GM12878 (cell line): ENCODE measurements at regions not wholly inside any gene's neighbourhood (a gene's known extent, or its start where the extent isn't known, plus 50 kb on each side); places are given as distances from the start of the nearest gene placed in this dataset.

Experiments used
- ATAC-seq: fragments of 200-7000 bp; cut with Tn5 transposase; 3 replicates; pipeline ENCODE4 v1.9.1; 2020; ENCODE audit warnings: mild to moderate bottlenecking, moderate library complexity
- BruUV-seq: library from RNA; stranded (reverse); fragments of 400-500 nt; replicated peaks from 2 replicates; lab custom pipeline; 2021; lab: Mats Ljungman, UMichigan
- CTCF ChIA-PET: fragments of 300-600 bp; sonication (Branson Sonifier 250); formaldehyde crosslinking; extraction: SDS; loops from one replicate; lab custom pipeline; 2021; ENCODE audit warnings: inconsistent platforms; lab: Yijun Ruan, JAX
- POLR2A ChIA-PET: fragments of 350-600 bp; formaldehyde crosslinking; extraction: SDS; loops from one replicate; lab custom pipeline; 2021; ENCODE audit warnings: inconsistent platforms; lab: Charles Lee
- RAD21 ChIA-PET: fragments of 300-600 bp; sonication (Branson Sonifier 250); formaldehyde crosslinking; loops from one replicate; lab custom pipeline; 2023; ENCODE audit warnings: antibody characterized with exemption; ENCODE audit not compliant: unreplicated experiment; lab: Charles Lee
- SMC1A ChIA-PET: fragments of 300-600 bp; sonication (Branson Sonifier 250); formaldehyde crosslinking; loops from one replicate; lab custom pipeline; 2023; ENCODE audit not compliant: unreplicated experiment, uncharacterized antibody; lab: Charles Lee
- DNase-seq: peaks from one replicate; pipeline ENCODE4 v3.0.0-alpha.2; 2011; ENCODE audit warnings: low read depth, low spot score
- FAIRE-seq: peaks from 3 replicates; lab custom pipeline; 2011; peaks lifted over from hg19 to GRCh38; lab: Jason Lieb, UNC
- H2AFZ ChIP-seq: 2 replicates; pipeline ENCODE4 v1.6.0; 2011; ENCODE audit warnings: low read depth, low read length, control low read depth; ENCODE audit not compliant: control insufficient read depth
- H3K27ac ChIP-seq: 2 replicates; pipeline ENCODE4 v1.5.1; 2011; ENCODE audit warnings: control low read depth; ENCODE audit not compliant: control insufficient read depth, insufficient read depth
- H3K27me3 ChIP-seq, 2 experiments: replicated peaks in 1 of 2; 2 replicates each; pipeline versions ENCODE4 v1.6.0 to v1.6.1; 2011; ENCODE audit warnings: low read length in 1 of 2; ENCODE audit not compliant: control insufficient read depth in 2 of 2, insufficient read depth in 2 of 2
- H3K36me3 ChIP-seq, 2 experiments: 2 replicates each; pipeline ENCODE4 v1.5.1; 2011; ENCODE audit warnings: low read length in 1 of 2; ENCODE audit not compliant: control insufficient read depth in 2 of 2, insufficient read depth in 2 of 2
- H3K4me1 ChIP-seq: 2 replicates; pipeline ENCODE4 v1.6.1; 2011; ENCODE audit warnings: mild to moderate bottlenecking, low read length, moderate library complexity, mixed read lengths; ENCODE audit not compliant: control insufficient read depth, insufficient read depth
- H3K4me2 ChIP-seq: 2 replicates; pipeline ENCODE4 v1.6.0; 2011; ENCODE audit warnings: control low read depth; ENCODE audit not compliant: control insufficient read depth, insufficient read depth
- H3K4me3 ChIP-seq: fragments of 200-600 bp; sonication (generic); 2 replicates; pipeline ENCODE4 v1.5.1; 2016
- H3K79me2 ChIP-seq: 2 replicates; pipeline ENCODE4 v1.6.0; 2011; ENCODE audit warnings: low read length; ENCODE audit not compliant: control insufficient read depth, insufficient read depth
- H3K9ac ChIP-seq: 2 replicates; pipeline ENCODE4 v1.8.0; 2011; ENCODE audit warnings: low read length, control low read depth, mixed read lengths; ENCODE audit not compliant: control insufficient read depth, insufficient read depth
- H3K9me3 ChIP-seq: replicated peaks from 3 replicates; pipeline ENCODE4 v1.5.1; 2011; ENCODE audit warnings: mild to moderate bottlenecking, low read length; ENCODE audit not compliant: control insufficient read depth, insufficient read depth
- H4K20me1 ChIP-seq: 2 replicates; pipeline ENCODE4 v1.6.0; 2011; ENCODE audit not compliant: control insufficient read depth, insufficient read depth
- CHD2 ChIP-seq: IDR thresholded peaks from 2 replicates; pipeline ENCODE4 v1.6.1; 2011; ENCODE audit warnings: low read depth, low read length, improper control_type of control experiment, borderline replicate concordance
- EED ChIP-seq: sonication (generic); IDR thresholded peaks from 2 replicates; pipeline ENCODE4 v1.6.1; 2016; ENCODE audit warnings: antibody characterized with exemption, low read depth
- EZH2 ChIP-seq: IDR thresholded peaks from 2 replicates; pipeline ENCODE4 v1.6.1; 2012; ENCODE audit warnings: low read depth, mild to moderate bottlenecking, control low read depth, inconsistent platforms, low read length, borderline replicate concordance; ENCODE audit not compliant: control insufficient read depth
- NFYB ChIP-seq: IDR thresholded peaks from 2 replicates; pipeline ENCODE4 v1.6.1; 2011; ENCODE audit warnings: low read depth, mild to moderate bottlenecking, low read length, improper control_type of control experiment, moderate library complexity; ENCODE audit not compliant: insufficient read depth
- PAX5 ChIP-seq: IDR thresholded peaks from 2 replicates; pipeline ENCODE4 v1.6.1; 2011; ENCODE audit warnings: low read depth, low read length, borderline replicate concordance
- TCF12 ChIP-seq: IDR thresholded peaks from 2 replicates; pipeline ENCODE4 v1.6.1; 2011; ENCODE audit warnings: low read depth, mild to moderate bottlenecking, low read length
- WRNIP1 ChIP-seq: IDR thresholded peaks from 2 replicates; pipeline ENCODE4 v1.6.1; 2011; ENCODE audit warnings: low read depth, low read length, improper control_type of control experiment, borderline replicate concordance
- WGBS: methylation state at CpG from one replicate; pipeline ENCODE4 v1.1.6; 2016; ENCODE audit warnings: low lambda C conversion rate; ENCODE audit not compliant: insufficient replicate concordance, insufficient coverage; ENCODE audit errors: missing lambda C conversion rate; 5-methylcytosine and 5-hydroxymethylcytosine counted together
- in situ Hi-C: fragments of 300-500 bp; cut with MboI; formaldehyde crosslinking; loops from 9 replicates; pipeline ENCODE4 v1.14.3; 2018; ENCODE audit warnings: mixed read lengths
- intact Hi-C: fragments of 100-400 bp; cut with micrococcal nuclease; formaldehyde crosslinking; loops from one replicate; pipeline ENCODE4 v1.14.2; 2022; ENCODE audit not compliant: unreplicated experiment
- TF ChIP-seq, protein P1 (sequence below): IDR thresholded peaks from 2 replicates; pipeline ENCODE4 v1.6.1; 2012; ENCODE audit warnings: low read depth, low read length, improper control_type of control experiment
- TF ChIP-seq, protein P2 (sequence below): fragments of 150-350 bp; IDR thresholded peaks from 2 replicates; pipeline ENCODE4 v1.6.1; 2016; ENCODE audit warnings: low read depth, low read length
- TF ChIP-seq, protein P3 (sequence below): fragments of 450-650 bp; IDR thresholded peaks from 2 replicates; pipeline ENCODE4 v1.6.1; 2017; ENCODE audit warnings: mild to moderate bottlenecking
- TF ChIP-seq, protein P4 (sequence below): fragments of 450-650 bp; formaldehyde crosslinking; IDR thresholded peaks from 2 replicates; pipeline ENCODE4 v1.4.0; 2022; ENCODE audit warnings: mild to moderate bottlenecking, moderate library complexity

DNA sequence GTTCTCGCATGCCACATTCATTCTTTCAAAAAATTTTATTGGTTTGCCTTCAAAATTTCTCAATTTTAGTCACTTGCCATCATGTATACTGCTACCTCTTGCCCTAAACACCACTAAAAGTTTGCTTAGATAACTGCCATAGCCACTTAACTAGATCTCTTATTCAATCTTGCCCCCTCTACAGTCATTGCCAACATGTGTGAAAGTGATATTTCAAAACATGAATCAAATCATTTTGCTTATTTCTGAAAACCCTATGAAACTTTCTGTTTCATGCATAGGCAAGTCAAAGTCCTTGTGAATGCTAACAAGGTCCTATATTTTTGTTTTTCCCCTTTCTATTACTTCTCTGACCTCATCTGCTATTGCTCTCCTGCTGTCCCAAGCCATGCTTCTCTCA is 397.1 kb downstream of the KCNJ3 start (continued):
- no peak for TF ChIP-seq EZH2
- TF ChIP-seq CHD2, result no peak
- no peak for TF ChIP-seq TCF12
- TF ChIP-seq NFYB, result no peak

DNA sequence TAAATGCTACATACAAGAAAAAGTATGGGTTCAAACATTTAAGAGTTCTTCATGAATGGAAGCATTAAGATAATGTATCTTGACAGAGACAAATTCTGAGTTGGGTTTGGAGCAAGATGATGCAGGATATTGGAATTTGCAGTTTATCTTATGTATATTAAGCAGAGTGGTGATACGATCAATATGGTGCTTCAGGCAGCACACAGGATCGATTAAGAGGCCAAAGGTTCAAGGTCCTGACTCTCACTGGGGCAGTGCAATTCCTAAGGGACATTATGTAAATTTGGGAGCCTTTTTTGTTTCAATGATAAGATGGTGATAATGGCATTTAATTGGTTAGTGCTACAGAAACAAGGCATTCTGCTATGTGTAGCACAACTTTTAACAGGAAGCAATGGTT is 381.9 kb downstream of the KCNJ3 start:
- Histone ChIP-seq H3K4me3 (no peak overlapping the region), H3K36me3 (no peaks in the 10 kb centered on the region), H3K27ac (no peak overlapping the region), H3K79me2 (no peaks in the 10 kb centered on the region), H3K9me3 (no peaks in the 10 kb centered on the region), H4K20me1 (no peaks in the 10 kb centered on the region), H2AFZ (no peak overlapping the region), H3K27me3 (no peaks in the 10 kb centered on the region), H3K9ac (no peak overlapping the region), H3K4me2 (no peak overlapping the region), H3K4me1 (no peaks in the 10 kb centered on the region)
- RAD21 ChIA-PET, result no interaction called here
- WGBS, result 44% methylated on average over 2 of the region's 2 CpGs
- CTCF ChIA-PET, result no interaction called here
- POLR2A ChIA-PET, result no interaction called here
- FAIRE-seq (no peak), ATAC-seq (no peak), DNase-seq (no peak)
- BruUV-seq, result no TSS peak
- intact Hi-C loops (no loop called here), in situ Hi-C loops (no loop called here)
- SMC1A ChIA-PET, result no interaction called here
- TF ChIP-seq, protein P1, sequence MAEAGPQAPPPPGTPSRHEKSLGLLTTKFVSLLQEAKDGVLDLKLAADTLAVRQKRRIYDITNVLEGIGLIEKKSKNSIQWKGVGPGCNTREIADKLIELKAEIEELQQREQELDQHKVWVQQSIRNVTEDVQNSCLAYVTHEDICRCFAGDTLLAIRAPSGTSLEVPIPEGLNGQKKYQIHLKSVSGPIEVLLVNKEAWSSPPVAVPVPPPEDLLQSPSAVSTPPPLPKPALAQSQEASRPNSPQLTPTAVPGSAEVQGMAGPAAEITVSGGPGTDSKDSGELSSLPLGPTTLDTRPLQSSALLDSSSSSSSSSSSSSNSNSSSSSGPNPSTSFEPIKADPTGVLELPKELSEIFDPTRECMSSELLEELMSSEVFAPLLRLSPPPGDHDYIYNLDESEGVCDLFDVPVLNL, result no peak
- TF ChIP-seq PAX5 (no peak), CHD2 (no peak), WRNIP1 (no peak), EED (no peak), TCF12 (no peak)
- TF ChIP-seq, protein P2, sequence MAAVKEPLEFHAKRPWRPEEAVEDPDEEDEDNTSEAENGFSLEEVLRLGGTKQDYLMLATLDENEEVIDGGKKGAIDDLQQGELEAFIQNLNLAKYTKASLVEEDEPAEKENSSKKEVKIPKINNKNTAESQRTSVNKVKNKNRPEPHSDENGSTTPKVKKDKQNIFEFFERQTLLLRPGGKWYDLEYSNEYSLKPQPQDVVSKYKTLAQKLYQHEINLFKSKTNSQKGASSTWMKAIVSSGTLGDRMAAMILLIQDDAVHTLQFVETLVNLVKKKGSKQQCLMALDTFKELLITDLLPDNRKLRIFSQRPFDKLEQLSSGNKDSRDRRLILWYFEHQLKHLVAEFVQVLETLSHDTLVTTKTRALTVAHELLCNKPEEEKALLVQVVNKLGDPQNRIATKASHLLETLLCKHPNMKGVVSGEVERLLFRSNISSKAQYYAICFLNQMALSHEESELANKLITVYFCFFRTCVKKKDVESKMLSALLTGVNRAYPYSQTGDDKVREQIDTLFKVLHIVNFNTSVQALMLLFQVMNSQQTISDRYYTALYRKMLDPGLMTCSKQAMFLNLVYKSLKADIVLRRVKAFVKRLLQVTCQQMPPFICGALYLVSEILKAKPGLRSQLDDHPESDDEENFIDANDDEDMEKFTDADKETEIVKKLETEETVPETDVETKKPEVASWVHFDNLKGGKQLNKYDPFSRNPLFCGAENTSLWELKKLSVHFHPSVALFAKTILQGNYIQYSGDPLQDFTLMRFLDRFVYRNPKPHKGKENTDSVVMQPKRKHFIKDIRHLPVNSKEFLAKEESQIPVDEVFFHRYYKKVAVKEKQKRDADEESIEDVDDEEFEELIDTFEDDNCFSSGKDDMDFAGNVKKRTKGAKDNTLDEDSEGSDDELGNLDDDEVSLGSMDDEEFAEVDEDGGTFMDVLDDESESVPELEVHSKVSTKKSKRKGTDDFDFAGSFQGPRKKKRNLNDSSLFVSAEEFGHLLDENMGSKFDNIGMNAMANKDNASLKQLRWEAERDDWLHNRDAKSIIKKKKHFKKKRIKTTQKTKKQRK, result no peak
- TF ChIP-seq, protein P3, sequence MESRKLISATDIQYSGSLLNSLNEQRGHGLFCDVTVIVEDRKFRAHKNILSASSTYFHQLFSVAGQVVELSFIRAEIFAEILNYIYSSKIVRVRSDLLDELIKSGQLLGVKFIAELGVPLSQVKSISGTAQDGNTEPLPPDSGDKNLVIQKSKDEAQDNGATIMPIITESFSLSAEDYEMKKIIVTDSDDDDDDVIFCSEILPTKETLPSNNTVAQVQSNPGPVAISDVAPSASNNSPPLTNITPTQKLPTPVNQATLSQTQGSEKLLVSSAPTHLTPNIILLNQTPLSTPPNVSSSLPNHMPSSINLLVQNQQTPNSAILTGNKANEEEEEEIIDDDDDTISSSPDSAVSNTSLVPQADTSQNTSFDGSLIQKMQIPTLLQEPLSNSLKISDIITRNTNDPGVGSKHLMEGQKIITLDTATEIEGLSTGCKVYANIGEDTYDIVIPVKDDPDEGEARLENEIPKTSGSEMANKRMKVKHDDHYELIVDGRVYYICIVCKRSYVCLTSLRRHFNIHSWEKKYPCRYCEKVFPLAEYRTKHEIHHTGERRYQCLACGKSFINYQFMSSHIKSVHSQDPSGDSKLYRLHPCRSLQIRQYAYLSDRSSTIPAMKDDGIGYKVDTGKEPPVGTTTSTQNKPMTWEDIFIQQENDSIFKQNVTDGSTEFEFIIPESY, result no peak
- TF ChIP-seq, protein P4, sequence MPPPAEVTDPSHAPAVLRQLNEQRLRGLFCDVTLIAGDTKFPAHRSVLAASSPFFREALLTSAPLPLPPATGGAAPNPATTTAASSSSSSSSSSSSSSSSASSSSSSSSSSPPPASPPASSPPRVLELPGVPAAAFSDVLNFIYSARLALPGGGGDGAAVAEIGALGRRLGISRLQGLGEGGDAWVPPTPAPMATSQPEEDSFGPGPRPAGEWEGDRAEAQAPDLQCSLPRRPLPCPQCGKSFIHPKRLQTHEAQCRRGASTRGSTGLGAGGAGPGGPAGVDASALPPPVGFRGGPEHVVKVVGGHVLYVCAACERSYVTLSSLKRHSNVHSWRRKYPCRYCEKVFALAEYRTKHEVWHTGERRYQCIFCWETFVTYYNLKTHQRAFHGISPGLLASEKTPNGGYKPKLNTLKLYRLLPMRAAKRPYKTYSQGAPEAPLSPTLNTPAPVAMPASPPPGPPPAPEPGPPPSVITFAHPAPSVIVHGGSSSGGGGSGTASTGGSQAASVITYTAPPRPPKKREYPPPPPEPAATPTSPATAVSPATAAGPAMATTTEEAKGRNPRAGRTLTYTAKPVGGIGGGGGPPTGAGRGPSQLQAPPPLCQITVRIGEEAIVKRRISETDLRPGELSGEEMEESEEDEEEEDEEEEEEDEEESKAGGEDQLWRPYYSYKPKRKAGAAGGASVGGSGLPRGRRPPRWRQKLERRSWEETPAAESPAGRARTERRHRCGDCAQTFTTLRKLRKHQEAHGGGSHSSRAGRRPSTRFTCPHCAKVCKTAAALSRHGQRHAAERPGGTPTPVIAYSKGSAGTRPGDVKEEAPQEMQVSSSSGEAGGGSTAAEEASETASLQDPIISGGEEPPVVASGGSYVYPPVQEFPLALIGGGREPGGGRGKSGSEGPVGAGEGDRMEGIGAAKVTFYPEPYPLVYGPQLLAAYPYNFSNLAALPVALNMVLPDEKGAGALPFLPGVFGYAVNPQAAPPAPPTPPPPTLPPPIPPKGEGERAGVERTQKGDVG (CRISPR knock-in tag), result no peak
